ENCODE measurements at regions not wholly inside any gene's neighbourhood (a gene's known extent, or its start where the extent isn't known, plus 50 kb on each side); places are given as distances from the start of the nearest gene placed in this dataset.

- Mint-ChIP-seq H3K36me3 (ENCODE audit: low read depth) (no peaks in the 10 kb centered on the region), H3K9me3 (peaks cover 1% of the 10 kb centered on the region), H3K27me3 (no peaks in the 10 kb centered on the region), H3K27ac (no peak overlapping the region), H3K4me1 (ENCODE audit: low read depth) (no peaks in the 10 kb centered on the region), H3K4me3 (no peak overlapping the region)
- ATAC-seq (no peak), DNase-seq (no peak)
- intact Hi-C loops (cut with micrococcal nuclease) = no loop called here
- ChIA-PET POLR2A (no interaction called here), CTCF (no interaction called here)
- TF ChIP-seq CTCF (IDR thresholded peaks at IDR 0.05) = no peak
Measured at GRCh38 chrX:22424122-22424915, 151.6 kb downstream of the CBLL2 start.

- Mint-ChIP-seq H3K27me3 (no peaks in the 10 kb centered on the region), H3K27ac (no peak overlapping the region), H3K4me3 (no peak overlapping the region), H3K36me3 (ENCODE audit: low read depth) (no peaks in the 10 kb centered on the region), H3K9me3 (peaks cover 1% of the 10 kb centered on the region), H3K4me1 (ENCODE audit: low read depth) (no peaks in the 10 kb centered on the region)
- DNase-seq (no peak), ATAC-seq (no peak)
- intact Hi-C loops (cut with micrococcal nuclease) = no loop called here
- ChIA-PET CTCF (no interaction called here), POLR2A (no interaction called here)
- no peak for TF ChIP-seq CTCF (IDR thresholded peaks at IDR 0.05)
Measured at GRCh38 chrX:22424919-22425318, 152.2 kb downstream of the CBLL2 start.

GRCh38 chrX:22429704-22430103 is 157.0 kb downstream of the CBLL2 start:
- Mint-ChIP-seq H3K36me3 (ENCODE audit: low read depth) (no peaks in the 10 kb centered on the region), H3K27me3 (no peaks in the 10 kb centered on the region), H3K27ac (no peak overlapping the region), H3K9me3 (peaks cover 1% of the 10 kb centered on the region), H3K4me3 (no peak overlapping the region), H3K4me1 (ENCODE audit: low read depth) (no peaks in the 10 kb centered on the region)
- intact Hi-C loops (cut with micrococcal nuclease) = no loop called here
- no peak for TF ChIP-seq CTCF (IDR thresholded peaks at IDR 0.05)
- DNase-seq (no peak), ATAC-seq (no peak)
- CTCF ChIA-PET = no interaction called here
- POLR2A ChIA-PET = no interaction called here

- no peaks in the 10 kb centered on the region for H3K4me1 Mint-ChIP-seq (ENCODE audit: low read depth)
- H3K27ac Mint-ChIP-seq = no peak overlapping the region
- H3K36me3 Mint-ChIP-seq (ENCODE audit: low read depth) = no peaks in the 10 kb centered on the region
- intact Hi-C loops (cut with micrococcal nuclease) = no loop called here
- H3K27me3 Mint-ChIP-seq = no peaks in the 10 kb centered on the region
- peaks cover 1% of the 10 kb centered on the region for H3K9me3 Mint-ChIP-seq
- DNase-seq (no peak), ATAC-seq (no peak)
- ChIA-PET CTCF (no interaction called here), POLR2A (no interaction called here)
- TF ChIP-seq CTCF (IDR thresholded peaks at IDR 0.05) = no peak
- no peak overlapping the region for H3K4me3 Mint-ChIP-seq
Measured at GRCh38 chrX:22430701-22431100, 158.0 kb downstream of the CBLL2 start.

GRCh38 chrX:22433292-22434070 is 160.8 kb downstream of the CBLL2 start:
- ChIA-PET POLR2A (no interaction called here), CTCF (no interaction called here)
- intact Hi-C loops (cut with micrococcal nuclease) = no loop called here
- no peak for TF ChIP-seq CTCF (IDR thresholded peaks at IDR 0.05)
- no peaks in the 10 kb centered on the region for H3K27me3 Mint-ChIP-seq
- H3K4me3 Mint-ChIP-seq = no peak overlapping the region
- no peak for DNase-seq
- H3K9me3 Mint-ChIP-seq = no peaks in the 10 kb centered on the region
- no peak overlapping the region for H3K27ac Mint-ChIP-seq
- ATAC-seq = no peak
- no peaks in the 10 kb centered on the region for H3K4me1 Mint-ChIP-seq (ENCODE audit: low read depth)
- H3K36me3 Mint-ChIP-seq (ENCODE audit: low read depth) = no peaks in the 10 kb centered on the region
